Stimulated activated CD4-positive, alpha-beta T cell treated with anti-CD3 and anti-CD28 coated beads, Interleukin-12 subunit alpha, Interleukin-12 subunit beta, amount 100 ng/mL, for 48 hours (primary cell): ENCODE measurements at regions not wholly inside any gene's neighbourhood (a gene's known extent, or its start where the extent isn't known, plus 50 kb on each side); places are given as distances from the start of the nearest gene placed in this dataset.

ENCODE experiments used
- DNase-seq, 3 donors: peaks; one replicate each; pipeline ENCODE4 v3.0.0-alpha.2; 2020; ENCODE audit warnings: low read depth in 2 of 3, low spot score in 1 of 3

GRCh38 chr15:47650564-47650963 is 66.7 kb upstream of the SEMA6D start:
- DNase-seq: no peak

- DNase-seq: no peak
Observed at GRCh38 chr15:47652328-47652727, 65.0 kb upstream of the SEMA6D start.

GRCh38 chr15:47652844-47653243 is 64.5 kb upstream of the SEMA6D start:
- DNase-seq: no peak

- DNase-seq: no peak
Observed at GRCh38 chr15:47661661-47662180, 55.6 kb upstream of the SEMA6D start.

- DNase-seq: no peak
Observed at GRCh38 chr15:47663101-47663500, 54.2 kb upstream of the SEMA6D start.
